Mesenchymal stem cell (in vitro differentiated cells and primary cell): ENCODE measurements at regions not wholly inside any gene's neighbourhood (a gene's known extent, or its start where the extent isn't known, plus 50 kb on each side); places are given as distances from the start of the nearest gene placed in this dataset.
"Not testable (repeated sequence)": the region's sequence is repeated elsewhere in the genome, so short reads cannot be mapped to it uniquely, and the experiment has no call there.

ENCODE experiments used
- DNase-seq: peaks from one replicate; pipeline ENCODE4 v3.0.0-alpha.2; 2013
- H2AFZ ChIP-seq: one replicate; pipeline ENCODE4 v1.6.1; 2013; ENCODE audit warnings: low read depth, mild to moderate bottlenecking, control low read depth, inconsistent platforms, low read length, moderate library complexity
- H2AK5ac ChIP-seq: 2 replicates; pipeline ENCODE4 v1.6.1; 2013; ENCODE audit warnings: low read length, moderate library complexity, mild to moderate bottlenecking, inconsistent platforms; ENCODE audit not compliant: severe bottlenecking
- H2BK120ac ChIP-seq: one replicate; pipeline ENCODE4 v1.6.1; 2013; ENCODE audit warnings: low read depth, mild to moderate bottlenecking, inconsistent platforms, low read length, moderate library complexity
- H2BK12ac ChIP-seq, 2 experiments: one replicate each; pipeline ENCODE4 v1.6.1; 2013; ENCODE audit warnings: inconsistent platforms in 2 of 2, low read length in 2 of 2, mild to moderate bottlenecking in 2 of 2, moderate library complexity in 2 of 2, control low read depth in 1 of 2
- H2BK15ac ChIP-seq: one replicate; pipeline ENCODE4 v1.6.1; 2013; ENCODE audit warnings: mild to moderate bottlenecking, low read depth, inconsistent platforms; ENCODE audit not compliant: poor library complexity, severe bottlenecking
- H2BK5ac ChIP-seq: 2 replicates; pipeline ENCODE4 v1.6.1; 2013; ENCODE audit warnings: low read depth, mild to moderate bottlenecking, low read length, control low read depth, inconsistent platforms; ENCODE audit not compliant: poor library complexity, severe bottlenecking
- H3K14ac ChIP-seq, 2 experiments: one replicate each; pipeline ENCODE4 v1.6.1; 2013; ENCODE audit warnings: inconsistent platforms in 2 of 2, low read length in 2 of 2, control low read depth in 1 of 2, mild to moderate bottlenecking in 1 of 2, moderate library complexity in 1 of 2
- H3K18ac ChIP-seq, 2 experiments: one replicate each; pipeline ENCODE4 v1.6.1; 2013; ENCODE audit warnings: inconsistent platforms in 2 of 2, low read length in 2 of 2, control low read depth in 1 of 2, low read depth in 1 of 2, mild to moderate bottlenecking in 1 of 2
- H3K23ac ChIP-seq, 2 experiments: one replicate each; pipeline ENCODE4 v1.6.1; 2013; ENCODE audit warnings: inconsistent platforms in 2 of 2, low read length in 2 of 2, mild to moderate bottlenecking in 2 of 2, moderate library complexity in 2 of 2, control low read depth in 1 of 2
- H3K27ac ChIP-seq: 2 replicates; pipeline ENCODE4 v1.5.1; 2013; ENCODE audit warnings: mild to moderate bottlenecking, moderate library complexity, low read length, control low read depth, inconsistent platforms; ENCODE audit not compliant: poor library complexity, severe bottlenecking
- H3K27me3 ChIP-seq, 2 experiments: 2 replicates each; pipeline versions ENCODE4 v1.6.1 to v1.7.0; 2013; ENCODE audit warnings: low read length in 2 of 2, mild to moderate bottlenecking in 2 of 2, moderate library complexity in 2 of 2, control low read depth in 1 of 2, inconsistent platforms in 1 of 2; ENCODE audit not compliant: control insufficient read depth in 1 of 2, insufficient read depth in 1 of 2
- H3K36me3 ChIP-seq, 2 experiments: 2 replicates each; pipeline versions ENCODE4 v1.6.1 to v1.7.0; 2013; ENCODE audit warnings: low read length in 2 of 2, control low read depth in 1 of 2, inconsistent platforms in 1 of 2, low read depth in 1 of 2, mild to moderate bottlenecking in 1 of 2; ENCODE audit not compliant: insufficient read depth in 2 of 2, control insufficient read depth in 1 of 2
- H3K4ac ChIP-seq, 2 experiments: one replicate each; pipeline ENCODE4 v1.6.1; 2013; ENCODE audit warnings: inconsistent platforms in 2 of 2, low read length in 2 of 2, mild to moderate bottlenecking in 2 of 2, moderate library complexity in 2 of 2, control low read depth in 1 of 2, low read depth in 1 of 2
- H3K4me1 ChIP-seq: 2 replicates; pipeline ENCODE4 v1.6.1; 2013; ENCODE audit warnings: low read depth, low read length, control low read depth; ENCODE audit not compliant: control insufficient read depth, insufficient read depth
- H3K4me2 ChIP-seq: 2 replicates; pipeline ENCODE4 v1.6.1; 2013; ENCODE audit warnings: low read length, mild to moderate bottlenecking, inconsistent platforms; ENCODE audit not compliant: poor library complexity, severe bottlenecking
- H3K4me3 ChIP-seq, 2 experiments: 2 replicates each; pipeline versions ENCODE4 v1.5.1 to v1.7.0; 2013; ENCODE audit warnings: low read length in 2 of 2, mild to moderate bottlenecking in 2 of 2, control low read depth in 1 of 2, low read depth in 1 of 2; ENCODE audit not compliant: insufficient read depth in 1 of 2
- H3K79me1 ChIP-seq: replicated peaks from 2 replicates; pipeline ENCODE4 v1.6.1; 2013; ENCODE audit warnings: mild to moderate bottlenecking, control low read depth, low read length, inconsistent platforms; ENCODE audit not compliant: poor library complexity, severe bottlenecking
- H3K9ac ChIP-seq: 2 replicates; pipeline ENCODE4 v1.7.0; 2013; ENCODE audit warnings: mild to moderate bottlenecking, low read length, moderate library complexity
- H3K9me3 ChIP-seq: 2 replicates; pipeline ENCODE4 v1.7.0; 2013; ENCODE audit warnings: mild to moderate bottlenecking, low read length; ENCODE audit not compliant: control insufficient read depth
- H4K8ac ChIP-seq: one replicate; pipeline ENCODE4 v1.6.1; 2013; ENCODE audit warnings: inconsistent platforms, mild to moderate bottlenecking, low read length, moderate library complexity
- H4K91ac ChIP-seq: one replicate; pipeline ENCODE4 v1.6.1; 2013; ENCODE audit warnings: mild to moderate bottlenecking, low read length, inconsistent platforms
- WGBS: methylation state at CpG from one replicate; pipeline ENCODE4 v1.1.7; 2013; ENCODE audit warnings: mixed read lengths; 5-methylcytosine and 5-hydroxymethylcytosine counted together

DNA sequence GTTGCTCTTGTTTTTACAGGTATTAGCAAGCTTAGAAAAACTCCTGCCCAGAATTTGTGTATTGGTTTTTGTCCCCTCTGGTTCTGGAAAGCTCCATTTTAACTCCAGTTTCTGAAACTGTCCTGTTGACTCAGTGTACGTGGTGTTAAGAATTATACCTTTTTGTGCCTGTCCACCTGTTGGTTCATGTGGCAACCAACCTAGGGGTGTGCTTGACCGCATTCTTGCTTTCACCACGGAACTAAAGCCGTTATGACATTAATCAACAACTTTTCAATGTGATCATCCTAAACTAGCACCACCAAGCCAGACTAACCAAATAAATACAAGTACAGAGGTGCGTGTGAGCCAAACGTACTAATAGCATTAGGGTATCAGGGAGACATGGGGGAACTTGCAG lies 56.0 kb upstream of the PTH start:
- H4K91ac ChIP-seq: no peak overlapping the region
- no peak overlapping the region for H3K14ac ChIP-seq
- no peak overlapping the region for H2BK15ac ChIP-seq
- H3K4me2 ChIP-seq: no peak overlapping the region
- H2BK120ac ChIP-seq: no peak overlapping the region
- H3K4me1 ChIP-seq: no peaks in the 10 kb centered on the region
- no peak overlapping the region for H2AK5ac ChIP-seq
- H4K8ac ChIP-seq: no peak overlapping the region
- no peak overlapping the region for H2BK5ac ChIP-seq
- no peak overlapping the region for H3K4me3 ChIP-seq
- H2AFZ ChIP-seq: no peak overlapping the region
- no peak overlapping the region for H2BK12ac ChIP-seq
- no peak for DNase-seq
- no peak overlapping the region for H3K4ac ChIP-seq
- H3K23ac ChIP-seq: no peak overlapping the region
- no peak overlapping the region for H3K18ac ChIP-seq
- H3K9me3 ChIP-seq: no peaks in the 10 kb centered on the region
- H3K27ac ChIP-seq: no peak overlapping the region
- WGBS: 90% methylated on average over 4 of the region's 6 CpGs
- H3K27me3 ChIP-seq: no peaks in the 10 kb centered on the region
- H3K9ac ChIP-seq: no peak overlapping the region
- no peaks in the 10 kb centered on the region for H3K36me3 ChIP-seq
- H3K79me1 ChIP-seq: no peaks in the 10 kb centered on the region

DNA sequence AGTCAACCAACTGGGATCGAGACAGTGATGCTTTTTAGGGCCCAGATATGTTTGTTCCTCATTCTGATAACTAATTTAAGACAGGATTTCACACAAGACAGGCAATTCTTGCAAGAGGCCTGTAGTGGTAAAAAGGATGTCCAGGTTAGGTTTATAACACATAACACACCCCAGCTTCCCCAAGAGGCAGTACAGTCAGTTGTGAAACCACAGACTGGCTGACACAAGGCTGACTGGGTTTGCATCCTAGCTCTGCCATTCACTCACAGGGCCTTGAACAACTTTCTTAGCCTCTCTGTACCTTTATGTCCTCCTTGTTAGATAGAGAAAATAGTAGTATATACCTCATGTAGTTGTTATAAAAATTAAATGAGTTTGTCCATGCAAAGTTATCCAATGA lies 55.0 kb upstream of the PTH start:
- H2AK5ac ChIP-seq: no peak overlapping the region
- H3K4me3 ChIP-seq: no peak overlapping the region
- no peaks in the 10 kb centered on the region for H3K4me1 ChIP-seq
- no peaks in the 10 kb centered on the region for H3K36me3 ChIP-seq
- no peaks in the 10 kb centered on the region for H3K27me3 ChIP-seq
- no peak overlapping the region for H3K23ac ChIP-seq
- H2BK120ac ChIP-seq: no peak overlapping the region
- no peak overlapping the region for H2BK15ac ChIP-seq
- 60% methylated on average over 1 of the region's 1 CpG for WGBS
- no peak overlapping the region for H3K14ac ChIP-seq
- no peak overlapping the region for H3K18ac ChIP-seq
- no peak overlapping the region for H2BK12ac ChIP-seq
- H3K79me1 ChIP-seq: no peaks in the 10 kb centered on the region
- no peak overlapping the region for H4K8ac ChIP-seq
- H2AFZ ChIP-seq: no peak overlapping the region
- no peak for DNase-seq
- no peak overlapping the region for H3K27ac ChIP-seq
- no peak overlapping the region for H2BK5ac ChIP-seq
- no peak overlapping the region for H3K4ac ChIP-seq
- H4K91ac ChIP-seq: no peak overlapping the region
- H3K9me3 ChIP-seq: peaks cover 7% of the 10 kb centered on the region
- H3K9ac ChIP-seq: no peak overlapping the region
- H3K4me2 ChIP-seq: no peak overlapping the region

GRCh38 chr11:13546092-13546491 lies 50.3 kb upstream of the PTH start:
- H2BK5ac ChIP-seq, H3K18ac ChIP-seq, H3K9ac ChIP-seq, H3K79me1 ChIP-seq, H3K4me2 ChIP-seq, H3K27ac ChIP-seq, H4K8ac ChIP-seq, DNase-seq, H3K4me1 ChIP-seq, H2BK12ac ChIP-seq, H2AK5ac ChIP-seq, H3K4ac ChIP-seq, H3K23ac ChIP-seq, H3K14ac ChIP-seq, H2BK120ac ChIP-seq, H3K4me3 ChIP-seq, H2BK15ac ChIP-seq, H2AFZ ChIP-seq, H3K36me3 ChIP-seq, H3K27me3 ChIP-seq, H4K91ac ChIP-seq: not testable (repeated sequence)
- WGBS: 67% methylated on average over 2 of the region's 2 CpGs
- H3K9me3 ChIP-seq: peaks cover 18% of the 10 kb centered on the region
